NB4 (cell line): ENCODE measurements at regions not wholly inside any gene's neighbourhood (a gene's known extent, or its start where the extent isn't known, plus 50 kb on each side); places are given as distances from the start of the nearest gene placed in this dataset.
"Not testable (repeated sequence)": the region's sequence is repeated elsewhere in the genome, so short reads cannot be mapped to it uniquely, and the experiment has no call there.

ENCODE experiments used
- DNase-seq: peaks from one replicate; pipeline ENCODE4 v3.0.0; 2010; ENCODE audit warnings: low read depth
- H3K4me3 ChIP-seq: one replicate; pipeline ENCODE4 v1.5.1; 2011; ENCODE audit warnings: mild to moderate bottlenecking, low read depth, low read length, moderate library complexity

DNA sequence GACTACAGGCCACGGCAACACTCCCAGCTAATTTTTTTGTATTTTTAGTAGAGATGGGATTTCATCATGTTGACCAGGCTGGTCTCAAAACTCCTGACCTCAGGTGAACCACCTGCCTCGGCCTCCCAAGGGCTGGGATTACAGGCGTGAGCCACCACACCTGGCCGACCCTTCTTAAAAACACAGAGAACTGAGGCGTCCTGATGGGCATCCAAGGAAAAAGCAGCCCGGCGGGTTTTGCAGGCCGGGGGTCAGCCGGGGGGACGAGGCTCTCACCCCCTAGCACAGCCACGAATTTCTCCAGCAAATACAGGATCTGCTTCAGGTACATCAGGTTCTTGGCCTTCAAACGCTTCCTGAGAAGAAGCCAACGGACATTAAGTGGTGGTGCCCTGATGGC lies 178.9 kb downstream of the KLRB1 start:
- H3K4me3 ChIP-seq, DNase-seq: not testable (repeated sequence)

DNA sequence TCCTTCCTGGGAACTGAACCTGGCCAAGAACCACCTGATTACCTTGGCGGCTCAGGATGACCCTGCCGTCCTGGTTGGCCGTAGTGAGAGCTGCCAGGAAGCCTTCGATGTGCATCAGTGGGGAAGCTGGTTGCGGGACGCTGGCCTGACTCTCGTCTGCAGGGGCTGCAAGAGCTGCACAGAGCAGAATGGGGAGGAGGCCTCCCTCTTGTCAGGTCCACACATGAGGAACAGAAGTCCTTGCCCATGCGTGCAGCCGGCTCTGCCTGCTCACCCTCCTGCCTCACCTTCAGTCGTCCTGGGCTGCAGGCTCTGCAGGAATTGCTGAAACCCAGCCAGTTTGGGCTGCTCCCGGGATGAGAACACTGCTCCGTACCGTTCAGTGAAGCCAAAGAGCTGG lies 182.3 kb downstream of the KLRB1 start:
- DNase-seq, H3K4me3 ChIP-seq: not testable (repeated sequence)

DNA sequence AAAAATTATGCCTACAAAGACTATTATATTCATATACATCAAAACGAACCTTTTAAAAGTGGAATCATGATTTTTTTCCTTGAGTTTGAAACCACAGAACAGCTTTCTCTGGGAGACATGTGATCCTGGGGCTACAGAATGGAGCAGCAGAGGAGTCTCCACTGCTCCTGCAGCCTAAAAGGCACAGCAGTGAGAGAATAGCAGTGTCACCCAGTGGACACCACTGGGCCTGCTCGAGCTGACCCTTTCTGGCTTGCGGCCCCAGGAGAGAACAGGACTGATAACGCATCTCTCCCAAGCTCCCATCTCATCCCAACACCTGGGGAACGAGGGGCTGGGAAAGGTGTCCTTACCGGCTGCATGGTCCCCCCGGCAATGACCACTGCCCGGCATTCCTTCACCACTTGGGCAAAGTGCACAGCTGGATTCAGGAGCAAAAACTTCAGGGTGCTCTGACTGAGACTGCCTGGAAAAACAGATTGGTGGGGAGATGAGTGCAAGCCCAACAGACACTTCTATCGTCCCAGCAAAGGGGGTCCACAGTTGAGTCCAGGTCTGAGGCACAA lies 183.5 kb downstream of the KLRB1 start:
- not testable (repeated sequence) for H3K4me3 ChIP-seq, DNase-seq

DNA sequence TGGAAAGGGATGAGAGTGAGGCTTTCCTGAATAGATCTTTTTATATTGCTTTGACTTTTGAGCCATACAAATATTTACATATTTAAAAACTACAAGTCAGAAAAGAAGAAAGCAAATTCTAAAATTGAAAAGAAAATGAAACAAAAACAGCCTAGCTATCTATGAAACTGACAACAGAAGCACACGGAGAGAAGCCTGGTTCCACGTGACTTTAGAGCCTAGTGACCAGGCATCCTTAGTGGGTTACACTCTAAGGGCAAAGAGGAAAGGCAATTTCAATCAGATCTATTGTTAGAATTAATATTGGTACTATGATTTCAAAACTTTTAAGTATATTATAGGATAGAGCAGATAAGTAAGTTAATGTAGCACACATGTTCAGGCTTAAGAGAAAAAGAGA lies 185.0 kb downstream of the KLRB1 start:
- DNase-seq, H3K4me3 ChIP-seq: not testable (repeated sequence)

DNA sequence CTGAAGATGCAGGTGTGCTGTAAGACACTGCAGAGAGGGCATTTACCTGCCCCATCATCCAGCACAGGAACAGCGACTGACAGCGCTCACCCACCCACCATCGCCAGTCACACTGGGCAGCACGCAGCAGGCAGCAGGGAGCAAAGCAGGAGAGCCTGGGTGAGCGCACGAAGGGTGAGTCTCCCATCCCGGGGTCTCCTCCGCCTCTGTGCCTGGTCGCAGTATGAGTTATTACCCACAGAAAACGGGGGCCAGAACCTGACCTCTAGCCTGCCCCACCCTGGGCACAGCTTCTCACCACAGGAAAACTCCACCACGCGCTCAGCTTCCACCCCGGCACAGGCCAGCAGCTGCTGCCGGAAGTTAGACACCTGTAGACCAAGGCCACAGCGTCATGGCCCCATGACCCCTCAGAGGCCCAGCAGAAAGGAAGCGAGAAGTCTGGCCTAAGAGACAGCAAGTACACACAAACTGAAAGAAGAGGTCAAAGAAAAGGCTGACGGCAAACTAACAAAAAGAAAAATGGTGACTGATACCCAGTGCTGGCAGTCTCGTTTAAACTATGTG lies 186.1 kb downstream of the KLRB1 start:
- DNase-seq, result not testable (repeated sequence)

DNA sequence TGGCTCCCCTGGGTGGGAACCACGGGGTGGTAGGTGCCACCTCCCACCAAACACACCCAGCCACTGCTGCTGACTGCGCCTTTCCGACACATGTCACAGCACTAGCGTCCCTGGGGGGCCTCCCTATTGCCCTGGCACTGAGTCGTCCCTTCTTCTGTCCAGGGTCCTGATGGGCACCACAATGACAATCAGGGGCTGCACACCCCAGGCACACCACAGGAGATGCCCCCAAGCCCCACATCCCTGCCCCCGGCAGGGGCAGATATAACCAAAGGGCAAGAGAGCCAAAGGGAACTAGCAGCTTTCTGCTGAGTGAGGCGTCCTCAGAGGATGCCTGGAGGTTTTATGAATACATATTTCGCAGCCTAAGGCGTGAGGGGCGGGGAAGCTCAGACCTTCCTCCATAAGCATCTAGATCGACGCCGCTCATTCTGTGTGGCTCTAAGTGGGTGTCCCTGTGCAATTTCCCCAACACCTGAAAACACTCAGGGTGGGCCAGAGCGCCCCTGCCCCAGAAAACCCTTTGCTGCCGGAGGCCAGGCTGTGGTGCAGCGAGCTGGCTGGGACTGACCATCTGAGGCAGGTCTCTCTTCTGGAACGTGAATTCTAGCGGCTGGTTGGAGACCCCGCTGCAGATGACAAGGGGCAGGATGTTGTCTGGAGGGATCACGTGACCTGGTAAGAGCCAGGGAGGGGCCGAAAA lies 186.7 kb downstream of the KLRB1 start:
- H3K4me3 ChIP-seq, DNase-seq: not testable (repeated sequence)

More for the DNA sequence above, 186.1 kb downstream of the KLRB1 start:
- not testable (repeated sequence) for H3K4me3 ChIP-seq

DNA sequence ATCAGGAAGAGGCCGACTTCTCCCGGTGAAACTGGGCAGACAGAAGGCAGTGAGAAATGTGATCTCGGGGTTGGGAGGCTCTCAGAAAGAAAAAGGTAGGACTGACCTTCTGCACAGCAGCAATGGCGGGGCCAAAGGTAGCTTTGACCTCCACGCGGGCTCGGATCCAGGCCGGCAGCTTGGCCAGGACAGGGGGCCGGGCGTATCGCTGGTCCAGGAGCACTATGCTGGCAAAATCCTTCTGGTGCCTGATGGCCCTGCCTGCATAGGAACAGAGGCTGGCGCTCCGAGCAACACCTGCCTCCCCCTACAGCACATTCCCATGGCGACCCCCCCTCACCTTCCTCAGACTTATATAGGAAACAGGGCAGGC lies 189.1 kb downstream of the KLRB1 start:
- DNase-seq, H3K4me3 ChIP-seq: not testable (repeated sequence)

DNA sequence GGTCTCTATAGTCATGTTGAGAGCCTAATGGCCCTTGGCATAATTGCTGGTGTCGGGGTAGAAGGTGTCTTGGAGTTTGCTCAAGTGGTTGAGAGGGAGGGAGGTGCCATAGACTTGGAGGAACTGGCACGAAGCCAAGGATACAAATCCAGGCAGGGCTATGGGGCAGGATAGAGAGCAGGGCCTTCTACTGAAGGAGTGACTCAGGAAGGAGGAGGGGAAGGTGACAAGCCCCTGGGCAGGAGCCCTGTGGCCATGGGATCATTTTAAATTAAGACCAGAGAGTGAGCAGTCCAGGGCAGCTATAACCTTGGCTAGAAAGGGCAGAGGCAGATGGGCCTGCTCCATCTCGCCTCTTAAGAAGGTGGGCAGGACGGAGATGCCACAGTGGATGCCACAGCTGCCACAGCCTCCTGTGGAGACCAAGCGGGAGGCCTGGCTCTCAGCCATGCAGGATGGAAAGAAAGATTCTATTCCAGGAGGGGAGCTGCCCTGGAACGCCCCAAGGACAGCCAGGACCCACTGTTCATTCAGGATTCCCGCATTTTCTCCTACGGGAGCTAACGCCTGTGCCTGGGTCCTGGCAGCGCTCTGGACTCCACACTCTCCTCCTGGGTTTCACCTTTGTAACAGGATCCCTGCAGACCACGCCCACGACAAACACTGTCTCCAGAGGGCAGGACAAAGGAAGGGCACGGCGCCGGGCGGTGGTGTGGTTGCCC lies 189.6 kb downstream of the KLRB1 start:
- DNase-seq, result not testable (repeated sequence)

DNA sequence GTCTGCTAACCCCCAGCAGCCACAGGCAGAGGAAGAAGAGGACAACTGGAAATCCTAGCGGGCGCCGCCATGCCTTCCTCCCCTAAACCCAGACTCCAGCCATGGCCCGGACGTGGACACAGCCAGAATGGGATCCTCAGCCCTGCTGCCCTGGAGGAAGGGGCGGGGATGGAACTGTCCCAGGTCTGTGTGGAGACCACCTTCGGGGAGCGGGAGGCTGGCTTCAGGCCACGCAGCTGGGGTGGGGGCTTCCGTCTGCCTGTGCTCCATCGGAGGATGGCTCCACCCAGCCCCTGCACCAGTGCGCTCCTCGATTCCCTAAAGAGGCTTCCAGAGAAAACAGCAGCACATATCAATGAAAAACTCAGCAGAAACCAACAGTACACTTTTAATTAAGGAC lies 190.4 kb downstream of the KLRB1 start:
- DNase-seq, H3K4me3 ChIP-seq: not testable (repeated sequence)

More for the DNA sequence above, 189.6 kb downstream of the KLRB1 start:
- H3K4me3 ChIP-seq, result not testable (repeated sequence)

DNA sequence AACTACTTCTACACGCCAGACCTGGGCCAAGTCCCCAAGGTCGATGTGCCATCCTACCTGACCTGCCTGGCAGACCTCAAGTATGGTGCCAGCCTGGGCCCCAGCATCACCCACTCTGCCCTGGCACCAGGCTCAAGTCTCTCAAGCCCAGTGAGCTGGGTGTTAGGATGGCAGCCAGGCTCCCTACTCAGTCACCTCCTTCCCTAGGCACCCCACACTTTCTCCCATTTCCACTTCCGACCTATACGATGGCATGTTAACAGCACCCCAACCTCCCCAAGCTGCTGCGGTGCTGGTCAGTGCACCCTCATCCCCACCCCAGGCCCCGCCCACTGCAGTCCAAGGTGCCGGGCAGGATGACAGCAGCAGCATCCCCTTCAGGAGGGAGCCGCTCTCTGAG lies 191.4 kb downstream of the KLRB1 start:
- H3K4me3 ChIP-seq, DNase-seq: not testable (repeated sequence)

DNA sequence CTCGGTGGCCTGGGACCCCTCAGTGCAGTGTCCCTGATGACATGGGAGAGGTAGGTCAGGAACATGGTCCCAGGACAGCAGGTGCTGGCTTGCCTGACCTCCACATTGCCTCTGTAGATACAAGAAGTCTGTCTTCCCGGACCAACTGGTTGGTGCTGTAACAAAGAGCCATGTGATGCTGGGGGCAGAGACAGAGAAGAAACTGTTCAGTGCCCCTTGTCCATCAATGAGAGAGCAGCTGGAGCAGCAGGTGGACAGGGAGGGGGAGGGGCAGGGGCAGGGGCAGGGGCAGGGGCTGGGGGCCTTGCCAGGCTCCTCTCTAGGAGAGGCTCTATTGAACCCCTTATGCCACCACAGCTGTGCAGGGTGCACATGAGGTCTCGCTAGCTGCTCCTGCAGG lies 191.8 kb downstream of the KLRB1 start:
- H3K4me3 ChIP-seq, DNase-seq: not testable (repeated sequence)

DNA sequence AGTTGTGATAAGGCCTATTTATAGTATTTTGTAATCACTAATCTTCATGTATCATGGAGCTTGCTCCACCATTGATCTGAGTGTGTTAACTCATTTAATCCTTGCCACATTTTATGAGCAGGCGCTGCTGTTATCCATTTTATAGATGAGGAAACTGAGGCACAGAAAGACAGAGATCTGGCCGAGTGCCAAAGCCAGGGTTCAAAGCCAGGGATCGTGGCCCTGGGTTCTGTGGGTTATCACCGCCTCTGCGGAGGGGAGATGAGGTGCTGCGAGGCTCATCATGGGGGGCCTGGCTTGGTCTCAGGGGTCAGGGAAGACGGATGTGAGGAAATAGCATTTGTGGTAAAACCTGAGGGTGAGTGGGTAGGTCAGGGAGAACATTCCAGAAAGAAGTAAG lies 193.9 kb downstream of the KLRB1 start:
- DNase-seq, result not testable (repeated sequence)

DNA sequence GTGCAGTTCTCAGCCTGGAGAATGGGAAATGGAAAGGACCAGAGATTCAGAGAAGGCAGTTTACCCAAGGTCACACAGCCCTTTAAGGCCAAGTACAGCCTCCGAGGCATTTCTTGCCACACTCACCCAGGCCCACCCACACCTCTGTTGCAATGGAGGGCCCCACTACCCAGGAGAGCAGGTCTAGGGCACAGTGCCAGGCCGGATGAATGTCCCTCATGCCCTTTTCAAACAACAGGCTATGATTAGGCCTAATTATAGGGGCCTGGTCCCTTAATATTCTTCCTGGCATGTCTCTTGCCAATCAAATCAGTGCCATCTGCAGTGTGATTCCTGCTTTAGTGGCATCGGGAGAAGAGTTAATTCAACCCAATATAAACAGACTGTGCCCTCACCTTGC lies 195.3 kb downstream of the KLRB1 start:
- H3K4me3 ChIP-seq, DNase-seq: not testable (repeated sequence)

More for the DNA sequence above, 193.9 kb downstream of the KLRB1 start:
- not testable (repeated sequence) for H3K4me3 ChIP-seq

DNA sequence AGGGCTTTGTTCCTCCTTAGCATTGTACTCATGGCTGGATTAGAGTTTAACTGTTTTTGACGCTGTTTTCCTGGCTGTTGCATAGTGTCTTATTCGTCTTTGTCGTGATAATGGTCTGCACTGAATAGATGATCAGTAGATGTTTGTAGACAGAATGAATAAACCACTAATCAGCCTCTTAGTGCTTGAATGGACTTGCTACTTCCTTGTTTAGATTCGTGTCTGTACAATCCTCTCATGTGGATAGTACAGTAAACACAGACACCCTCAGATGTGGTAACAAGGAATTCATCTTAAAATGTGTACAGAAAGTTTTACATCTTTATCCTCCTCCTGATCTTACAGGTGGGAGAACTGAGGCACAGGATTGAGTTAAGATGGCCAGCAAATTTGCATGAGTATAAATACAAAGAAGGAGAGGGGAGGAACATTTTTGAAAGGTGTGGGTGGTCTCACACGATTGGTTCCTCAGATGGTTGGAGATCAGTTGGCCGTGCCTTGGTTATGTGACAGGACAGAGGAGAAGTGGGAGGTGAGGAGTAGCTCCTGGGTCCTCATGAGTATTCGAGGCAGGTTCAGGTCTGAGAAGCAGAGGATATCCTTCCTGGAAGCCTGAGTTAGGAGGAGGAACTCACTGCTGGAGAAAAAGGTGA lies 196.0 kb downstream of the KLRB1 start:
- not testable (repeated sequence) for H3K4me3 ChIP-seq, DNase-seq

DNA sequence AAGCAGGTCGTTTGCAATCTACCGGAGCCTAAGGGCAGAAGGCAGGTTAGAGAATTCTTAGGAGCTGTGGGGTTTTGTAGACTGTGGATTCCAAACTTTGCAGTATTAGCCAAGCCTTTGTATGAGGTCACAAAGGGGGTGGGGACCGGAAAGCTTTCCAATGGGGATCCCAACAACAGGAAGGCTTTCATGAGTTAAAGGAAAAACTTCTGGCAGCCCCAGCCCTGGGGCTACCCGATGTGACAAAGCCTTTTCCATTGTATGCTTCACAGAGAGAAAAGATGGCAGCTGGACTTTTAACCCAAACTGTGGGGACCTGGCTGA lies 199.2 kb upstream of the PZP start:
- DNase-seq, H3K4me3 ChIP-seq: not testable (repeated sequence)
